NCI-H1930 (cell line): ENCODE measurements at regions not wholly inside any gene's neighbourhood (a gene's known extent, or its start where the extent isn't known, plus 50 kb on each side); places are given as distances from the start of the nearest gene placed in this dataset.
"Not testable (repeated sequence)": the region's sequence is repeated elsewhere in the genome, so short reads cannot be mapped to it uniquely, and the experiment has no call there.

Experiments used
- DNase-seq, 2 experiments: peaks; one replicate each; lab custom pipeline; 2025; lab: John Stamatoyannopoulos, UW

- DNase-seq: no peak
These were observed 381.4 kb downstream of the RWDD3 start for GRCh38 chr1:95615421-95615820.

- DNase-seq: no peak
These were observed 386.1 kb downstream of the RWDD3 start for GRCh38 chr1:95620076-95620475.

DNA sequence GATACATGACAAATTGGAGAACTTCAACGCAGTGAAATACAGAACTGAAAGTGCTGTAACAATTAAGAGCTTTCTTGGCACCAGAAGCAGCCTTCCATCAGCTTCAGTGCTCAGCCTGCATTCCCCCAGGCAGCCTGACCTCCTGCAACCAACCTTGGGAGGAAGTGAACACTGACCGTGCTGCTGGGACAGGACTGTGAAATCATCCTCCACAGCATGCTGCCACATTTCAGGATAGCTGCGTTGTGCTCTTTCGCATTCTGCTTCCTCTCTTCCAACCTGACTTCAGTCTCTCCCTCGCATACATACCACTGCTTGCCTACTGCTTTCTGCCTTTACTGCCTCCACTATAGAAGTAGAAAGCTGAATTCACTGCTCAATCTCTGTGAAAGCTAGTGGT lies 388.6 kb downstream of the RWDD3 start:
- no peak for DNase-seq

- no peak for DNase-seq
These were observed 391.2 kb downstream of the RWDD3 start for GRCh38 chr1:95625224-95625623.

DNA sequence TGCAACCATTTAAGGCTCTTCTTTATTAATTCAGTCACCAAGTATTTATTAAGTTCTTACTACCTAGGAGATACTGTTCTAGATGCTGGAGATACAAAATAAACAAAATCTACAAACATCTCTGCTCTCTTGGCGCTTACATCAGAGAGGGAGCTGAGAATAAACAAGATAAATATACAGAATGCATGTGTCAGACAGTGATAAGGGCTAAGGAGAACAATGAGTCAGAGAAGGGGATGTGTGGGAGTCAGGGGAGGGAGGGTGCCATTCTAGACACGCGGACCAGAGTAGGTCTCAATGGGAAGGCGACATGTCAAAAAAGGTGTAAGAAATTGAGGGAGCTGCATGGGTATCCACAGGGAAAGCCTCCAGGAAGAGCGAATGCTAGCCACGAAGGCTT lies 393.2 kb downstream of the RWDD3 start:
- DNase-seq: no peak

DNA sequence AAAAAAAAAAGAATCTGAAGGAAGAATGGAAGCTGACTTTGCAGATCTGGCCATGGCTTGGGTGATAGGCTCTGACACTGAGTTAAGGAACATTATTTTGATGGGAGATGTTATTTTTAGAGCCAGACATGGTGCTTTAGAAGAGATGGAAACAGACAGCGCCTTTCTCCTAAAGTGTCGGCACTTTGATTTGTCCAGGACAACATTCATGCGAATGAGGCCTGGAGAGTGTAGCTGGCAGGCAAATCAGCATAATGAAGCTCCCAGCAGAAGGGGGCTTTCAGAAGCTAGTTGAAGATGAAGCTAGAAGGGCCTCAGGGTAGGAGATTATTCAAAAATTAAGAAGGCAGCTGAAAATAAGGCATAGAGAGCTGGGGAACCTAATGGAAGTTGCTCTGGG lies 397.7 kb downstream of the RWDD3 start:
- no peak for DNase-seq

- no peak for DNase-seq
These were observed 401.8 kb downstream of the RWDD3 start for GRCh38 chr1:95635811-95636210.

DNA sequence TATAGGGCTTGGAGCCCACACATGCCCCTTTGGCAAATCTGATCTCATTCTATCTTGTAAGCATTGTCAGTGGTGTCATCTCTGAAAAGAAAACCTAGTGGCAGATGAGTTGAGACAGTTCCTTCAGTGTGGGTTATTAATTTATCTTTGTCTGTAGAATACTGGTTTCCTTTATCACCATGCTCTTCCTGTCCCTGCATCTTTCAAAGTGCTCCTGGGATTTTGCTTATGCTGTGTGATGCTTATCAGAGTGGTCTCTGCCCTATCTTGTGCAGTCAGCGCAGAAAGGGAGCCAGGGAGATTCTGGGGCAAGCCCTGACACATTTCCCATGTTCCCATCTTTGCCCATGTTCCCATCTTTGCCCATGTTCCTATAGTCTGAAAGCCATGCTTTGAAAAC lies 402.9 kb downstream of the RWDD3 start:
- DNase-seq: no peak

DNA sequence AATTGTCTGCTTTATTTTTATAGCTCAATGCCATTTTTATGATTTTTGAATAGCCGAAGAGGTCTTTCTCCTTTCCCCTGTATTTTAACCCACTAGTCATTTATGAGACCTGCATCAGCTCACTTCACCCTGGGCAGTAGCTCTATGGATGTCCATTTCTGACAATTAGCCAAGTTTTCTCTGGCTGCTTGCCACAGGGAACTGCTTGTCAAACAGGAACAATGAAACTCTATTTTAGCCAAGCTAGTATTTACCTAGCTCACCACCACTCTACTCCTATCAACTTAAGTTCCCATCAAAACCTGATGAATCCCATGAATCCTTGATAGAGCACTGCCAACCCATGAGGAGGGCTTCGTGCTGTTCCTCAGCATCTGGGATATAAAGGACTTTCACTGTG lies 406.7 kb downstream of the RWDD3 start:
- DNase-seq: no peak

GRCh38 chr1:95641386-95641785 lies 407.4 kb downstream of the RWDD3 start:
- DNase-seq: no peak

DNA sequence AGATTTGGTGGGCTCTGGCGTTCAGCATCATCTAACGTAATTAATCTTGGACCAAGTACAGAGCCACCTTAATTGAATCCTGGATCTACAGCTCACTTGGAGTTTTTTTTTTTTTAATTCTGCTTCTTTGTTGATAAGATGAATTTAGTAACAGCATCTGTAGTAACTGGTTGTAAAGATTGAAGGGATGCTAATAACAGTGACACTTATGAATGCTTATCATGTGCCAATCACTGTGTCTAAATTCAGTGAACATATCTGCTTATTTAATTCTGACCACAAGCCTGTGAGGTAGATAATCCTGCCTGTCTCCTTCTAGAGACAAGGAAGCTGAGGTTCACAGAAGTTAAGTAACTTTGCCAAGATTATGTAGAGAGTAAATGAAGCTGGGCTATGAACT lies 408.0 kb downstream of the RWDD3 start:
- DNase-seq: no peak

DNA sequence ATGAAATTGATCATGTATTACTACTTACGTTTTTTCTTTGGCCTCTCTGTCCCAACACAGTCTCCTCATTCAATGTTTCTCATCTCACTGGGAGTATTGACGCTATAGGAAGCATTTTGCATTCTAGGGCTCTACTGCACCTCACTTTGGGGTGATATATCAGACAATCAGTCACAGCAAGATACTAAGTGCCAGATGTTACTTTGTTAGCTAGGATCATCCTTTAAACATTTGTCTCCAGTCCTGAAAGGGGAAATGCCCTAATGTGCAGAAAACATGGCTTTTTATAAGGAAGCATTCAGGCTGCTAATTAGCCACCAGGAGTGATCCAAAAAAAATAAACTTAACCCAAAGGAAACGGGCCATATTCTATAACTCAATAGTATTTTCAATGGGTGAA lies 409.1 kb downstream of the RWDD3 start:
- no peak for DNase-seq

GRCh38 chr1:95645126-95645525 lies 411.1 kb downstream of the RWDD3 start:
- not testable (repeated sequence) for DNase-seq

GRCh38 chr1:95650631-95651030 lies 416.6 kb downstream of the RWDD3 start:
- no peak for DNase-seq

DNA sequence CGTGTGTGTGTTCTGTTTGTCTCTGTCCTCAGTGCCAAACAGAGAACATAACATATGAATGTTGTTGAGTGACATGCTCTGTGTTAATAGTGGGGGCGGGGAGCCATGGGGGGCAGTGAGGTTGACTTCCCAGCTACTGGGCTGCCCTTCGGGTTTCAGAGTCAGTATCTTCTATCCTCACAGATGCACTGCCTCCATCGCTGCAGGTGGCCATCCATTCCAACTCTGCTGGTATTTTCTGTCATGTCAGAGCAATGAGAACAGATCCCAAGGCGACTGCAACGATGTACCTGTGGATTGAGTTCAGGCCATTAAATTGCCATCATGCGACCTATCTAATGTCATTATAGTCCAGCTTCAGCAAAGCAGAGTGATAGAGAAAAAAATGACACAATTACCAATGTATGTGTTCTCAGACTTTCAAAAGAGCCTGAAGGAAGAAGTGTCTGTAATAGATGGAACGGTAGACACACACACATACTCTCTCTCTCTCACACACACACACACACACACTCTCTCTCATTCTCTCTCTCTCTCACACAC lies 418.5 kb downstream of the RWDD3 start:
- DNase-seq: no peak

GRCh38 chr1:95653618-95654017 lies 419.6 kb downstream of the RWDD3 start:
- DNase-seq: no peak

- DNase-seq: no peak
These were observed 421.5 kb downstream of the RWDD3 start for GRCh38 chr1:95655321-95656020.

GRCh38 chr1:95657248-95657647 lies 423.2 kb downstream of the RWDD3 start:
- no peak for DNase-seq

GRCh38 chr1:95659166-95659565 lies 425.2 kb downstream of the RWDD3 start:
- no peak for DNase-seq

DNA sequence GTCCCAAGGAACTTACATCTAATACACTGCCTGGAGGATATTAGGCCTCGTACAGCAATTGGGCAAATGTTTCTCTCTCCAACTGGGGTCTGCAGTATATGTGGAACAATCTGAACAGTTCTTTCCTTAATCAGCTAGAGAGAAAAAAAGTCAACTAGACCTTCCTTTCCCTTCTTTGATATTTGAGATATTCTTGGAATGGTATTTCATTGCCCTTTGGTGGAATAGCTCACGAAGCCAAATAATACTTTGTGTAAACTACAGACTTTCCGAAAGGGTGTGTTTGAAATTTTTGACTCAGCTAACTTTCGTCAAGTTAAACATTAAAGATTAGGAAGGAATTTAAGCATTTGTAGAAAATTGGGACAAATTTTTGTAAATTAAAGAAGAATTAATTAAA lies 425.6 kb downstream of the RWDD3 start:
- DNase-seq: no peak

DNA sequence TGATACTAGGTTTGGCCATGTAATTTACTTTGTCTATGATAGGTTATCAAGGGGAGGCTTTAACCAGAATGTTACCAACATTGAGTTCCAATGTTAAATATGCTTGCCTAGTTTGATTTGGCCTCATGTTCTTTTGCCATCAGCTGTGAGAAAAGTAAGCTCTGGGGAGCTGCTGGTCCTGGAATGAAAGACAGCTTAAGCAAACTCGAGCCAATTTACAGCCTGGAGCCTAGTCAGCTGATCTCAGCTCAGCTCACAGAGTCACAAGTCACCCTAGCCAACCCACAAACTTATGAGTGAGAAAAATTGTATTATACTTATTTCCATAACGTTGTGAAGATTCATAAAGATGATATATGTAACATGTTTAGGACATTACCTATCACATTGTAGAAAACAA lies 426.7 kb downstream of the RWDD3 start:
- DNase-seq: no peak

DNA sequence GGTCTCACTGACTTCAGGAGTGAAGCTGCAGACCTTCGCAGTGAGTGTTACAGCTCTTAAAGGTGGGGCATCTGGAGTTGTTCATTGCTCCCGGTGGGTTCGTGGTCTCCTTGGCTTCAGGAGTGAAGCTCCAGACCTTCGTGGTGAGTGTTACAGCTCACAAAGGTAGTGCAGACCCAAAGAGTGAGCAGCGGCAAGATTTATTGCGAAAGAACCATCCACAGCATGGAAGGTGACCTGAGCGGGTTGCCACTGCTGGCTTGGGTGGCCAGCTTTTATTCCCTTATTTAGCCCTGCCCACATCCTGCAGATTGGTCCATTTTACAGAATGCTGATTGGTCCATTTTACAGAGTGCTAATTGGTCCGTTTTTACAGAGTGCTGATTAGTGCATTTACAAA lies 429.5 kb downstream of the RWDD3 start:
- not testable (repeated sequence) for DNase-seq

DNA sequence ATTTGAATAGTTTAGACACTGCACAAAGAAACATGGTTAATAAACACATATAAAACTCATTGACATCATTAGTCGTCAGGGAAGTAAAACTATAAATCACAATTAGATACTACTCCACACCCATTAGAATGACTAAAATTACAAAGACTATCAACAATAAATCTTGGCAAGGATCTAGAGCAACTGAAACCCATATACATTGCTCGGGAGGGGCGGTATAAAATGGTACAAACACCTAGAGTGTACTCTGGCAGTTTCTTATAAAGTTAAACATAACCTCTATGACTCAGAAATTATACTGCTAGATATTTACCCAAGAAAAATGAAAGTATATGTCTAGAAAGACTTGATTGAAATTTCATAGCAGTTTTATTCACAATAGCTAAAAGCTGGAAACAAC lies 434.2 kb downstream of the RWDD3 start:
- no peak for DNase-seq

DNA sequence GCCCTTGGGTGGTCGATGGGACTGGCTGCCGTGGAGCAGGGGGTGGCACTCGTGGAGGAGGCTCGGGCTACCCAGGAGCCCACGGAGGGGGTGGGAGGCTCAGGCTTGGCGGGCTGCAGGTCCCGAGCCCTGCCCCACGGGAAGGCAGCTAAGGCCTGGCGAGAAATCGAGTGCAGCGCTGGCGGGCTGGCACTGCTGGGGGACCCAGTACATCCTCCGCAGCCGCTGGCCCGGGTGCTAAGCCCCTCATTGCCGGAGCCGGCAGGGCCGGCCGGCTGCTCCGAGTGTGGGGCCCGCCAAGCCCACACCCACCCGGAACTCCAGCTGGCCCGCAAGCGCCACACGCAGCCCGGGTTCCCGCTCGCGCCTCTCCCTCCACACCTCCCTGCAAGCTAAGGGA lies 435.6 kb downstream of the RWDD3 start:
- DNase-seq: not testable (repeated sequence)
